Activated CD4-positive, alpha-beta T cell treated with anti-CD3 and anti-CD28 coated beads, Interleukin-2, amount 10 ng/mL, durations not matched to agents 7 days and 5 days (primary cell): ENCODE measurements at regions not wholly inside any gene's neighbourhood (a gene's known extent, or its start where the extent isn't known, plus 50 kb on each side); places are given as distances from the start of the nearest gene placed in this dataset.

Experiments
- CTCF ChIA-PET: fragments of 350-600 bp; sonication (Branson Sonifier 250); formaldehyde crosslinking; loops from one replicate; lab custom pipeline; 2021; ENCODE audit warnings: antibody characterized with exemption; lab: Charles Lee
- POLR2A ChIA-PET: fragments of 350-600 bp; sonication (Branson Sonifier 250); formaldehyde crosslinking; loops from one replicate; lab custom pipeline; 2021; ENCODE audit warnings: antibody characterized with exemption; lab: Charles Lee
- DNase-seq: peaks from one replicate; pipeline ENCODE4 v3.0.0-alpha.2; 2020
- H3K27ac Mint-ChIP-seq: one replicate; pipeline ENCODE4 v1.8.0; 2021; ENCODE audit warnings: mild to moderate bottlenecking, moderate library complexity, mixed read lengths
- H3K27me3 Mint-ChIP-seq: one replicate; pipeline ENCODE4 v1.8.0; 2021; ENCODE audit warnings: mixed read lengths
- H3K36me3 Mint-ChIP-seq: one replicate; pipeline ENCODE4 v1.8.0; 2021; ENCODE audit warnings: low read depth, mixed read lengths
- H3K4me1 Mint-ChIP-seq: one replicate; pipeline ENCODE4 v1.8.0; 2021; ENCODE audit warnings: mixed read lengths
- H3K4me3 Mint-ChIP-seq: one replicate; pipeline ENCODE4 v1.8.0; 2021; ENCODE audit warnings: mild to moderate bottlenecking, moderate library complexity, mixed read lengths
- H3K9me3 Mint-ChIP-seq: one replicate; pipeline ENCODE4 v1.8.0; 2021; ENCODE audit warnings: mixed read lengths

GRCh38 chr4:126558596-126558995 lies 1074.2 kb upstream of the INTU start:
- Mint-ChIP-seq H3K4me3 (no peak overlapping the region), H3K36me3 (no peaks in the 10 kb centered on the region), H3K4me1 (no peaks in the 10 kb centered on the region), H3K9me3 (peaks cover 8% of the 10 kb centered on the region), H3K27ac (no peak overlapping the region), H3K27me3 (no peaks in the 10 kb centered on the region)
- ChIA-PET CTCF (no interaction called here), POLR2A (no interaction called here)
- no peak for DNase-seq

GRCh38 chr4:126559961-126560360 lies 1072.8 kb upstream of the INTU start:
- Mint-ChIP-seq H3K27ac (no peak overlapping the region), H3K36me3 (no peaks in the 10 kb centered on the region), H3K4me1 (no peaks in the 10 kb centered on the region), H3K9me3 (peaks cover 3% of the 10 kb centered on the region), H3K4me3 (no peak overlapping the region), H3K27me3 (no peaks in the 10 kb centered on the region)
- CTCF ChIA-PET, result no interaction called here
- POLR2A ChIA-PET, result no interaction called here
- DNase-seq, result no peak

DNA sequence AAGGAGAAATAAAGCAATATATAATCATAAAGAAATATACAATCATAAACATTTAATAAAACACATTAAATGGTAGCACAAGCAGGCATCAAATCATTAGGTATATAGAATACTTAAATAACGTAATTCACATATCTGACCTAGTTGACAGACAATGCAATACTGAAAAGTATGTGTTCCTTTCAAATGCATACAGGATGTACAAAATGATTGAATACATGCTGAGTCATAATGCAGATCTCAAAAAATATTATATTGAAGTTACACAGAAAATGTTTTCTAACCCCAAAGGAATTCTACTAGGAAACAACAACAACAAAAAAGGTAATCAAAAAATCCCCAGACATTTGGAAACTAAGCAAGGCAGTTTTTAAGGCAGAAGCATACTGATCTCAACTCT lies 1072.0 kb upstream of the INTU start:
- POLR2A ChIA-PET, result no interaction called here
- Mint-ChIP-seq H3K4me1 (no peaks in the 10 kb centered on the region), H3K27me3 (no peaks in the 10 kb centered on the region), H3K9me3 (peaks cover 3% of the 10 kb centered on the region), H3K27ac (no peak overlapping the region), H3K4me3 (no peak overlapping the region), H3K36me3 (no peaks in the 10 kb centered on the region)
- no peak for DNase-seq
- CTCF ChIA-PET, result no interaction called here

GRCh38 chr4:126563389-126563788 lies 1069.4 kb upstream of the INTU start:
- no peak overlapping the region for H3K27ac Mint-ChIP-seq
- peaks cover 3% of the 10 kb centered on the region for H3K9me3 Mint-ChIP-seq
- CTCF ChIA-PET, result no interaction called here
- H3K4me1 Mint-ChIP-seq, result no peaks in the 10 kb centered on the region
- no peaks in the 10 kb centered on the region for H3K27me3 Mint-ChIP-seq
- no peaks in the 10 kb centered on the region for H3K36me3 Mint-ChIP-seq
- no peak for DNase-seq
- H3K4me3 Mint-ChIP-seq, result no peak overlapping the region
- POLR2A ChIA-PET, result no interaction called here

- H3K4me1 Mint-ChIP-seq, result no peaks in the 10 kb centered on the region
- no peak overlapping the region for H3K27ac Mint-ChIP-seq
- H3K9me3 Mint-ChIP-seq, result peaks cover 3% of the 10 kb centered on the region
- no peaks in the 10 kb centered on the region for H3K27me3 Mint-ChIP-seq
- ChIA-PET CTCF (no interaction called here), POLR2A (no interaction called here)
- H3K4me3 Mint-ChIP-seq, result no peak overlapping the region
- no peak for DNase-seq
- H3K36me3 Mint-ChIP-seq, result no peaks in the 10 kb centered on the region
Observed at GRCh38 chr4:126564283-126564854, 1068.4 kb upstream of the INTU start.

GRCh38 chr4:126568652-126569570 lies 1063.8 kb upstream of the INTU start:
- ChIA-PET CTCF (no interaction called here), POLR2A (no interaction called here)
- Mint-ChIP-seq H3K9me3 (no peaks in the 10 kb centered on the region), H3K4me1 (no peaks in the 10 kb centered on the region), H3K27me3 (no peaks in the 10 kb centered on the region), H3K27ac (no peak overlapping the region), H3K4me3 (no peak overlapping the region), H3K36me3 (no peaks in the 10 kb centered on the region)
- no peak for DNase-seq

- H3K4me1 Mint-ChIP-seq, result no peaks in the 10 kb centered on the region
Observed at GRCh38 chr4:126572264-126572663, 1060.5 kb upstream of the INTU start.

DNA sequence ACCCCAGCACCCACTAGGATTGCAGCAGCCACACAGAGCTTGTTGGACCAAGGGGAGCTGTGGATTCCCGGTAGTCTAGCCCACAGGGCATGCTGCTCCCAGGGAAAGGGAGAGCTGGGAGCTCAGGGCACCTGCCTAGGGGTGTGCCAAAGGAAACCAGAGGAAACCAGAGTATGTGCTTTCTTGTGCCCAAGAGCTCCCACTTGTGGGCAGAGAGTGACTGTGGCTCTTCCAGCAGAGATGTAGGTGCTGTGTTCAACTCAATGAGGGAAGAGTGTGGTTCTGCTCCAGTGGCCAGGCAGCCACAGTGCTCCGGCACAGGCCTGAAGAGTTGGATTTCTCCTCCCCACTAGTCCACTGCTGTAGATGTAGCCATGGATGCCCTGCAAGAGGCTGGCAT lies 1050.0 kb upstream of the INTU start:
- H3K4me1 Mint-ChIP-seq, result no peaks in the 10 kb centered on the region
- H3K9me3 Mint-ChIP-seq, result peaks cover 7% of the 10 kb centered on the region
- H3K27me3 Mint-ChIP-seq, result no peaks in the 10 kb centered on the region
- POLR2A ChIA-PET, result no interaction called here
- DNase-seq, result no peak
- H3K27ac Mint-ChIP-seq, result no peak overlapping the region
- CTCF ChIA-PET, result no interaction called here
- no peak overlapping the region for H3K4me3 Mint-ChIP-seq
- H3K36me3 Mint-ChIP-seq, result no peaks in the 10 kb centered on the region

More at GRCh38 chr4:126572264-126572663, 1060.5 kb upstream of the INTU start:
- H3K36me3 Mint-ChIP-seq, result no peaks in the 10 kb centered on the region
- ChIA-PET POLR2A (no interaction called here), CTCF (no interaction called here)
- no peak overlapping the region for H3K4me3 Mint-ChIP-seq
- H3K27me3 Mint-ChIP-seq, result no peaks in the 10 kb centered on the region
- H3K27ac Mint-ChIP-seq, result no peak overlapping the region
- no peaks in the 10 kb centered on the region for H3K9me3 Mint-ChIP-seq
- DNase-seq, result no peak

GRCh38 chr4:126583509-126583908 lies 1049.2 kb upstream of the INTU start:
- no peak for DNase-seq
- Mint-ChIP-seq H3K36me3 (no peaks in the 10 kb centered on the region), H3K4me3 (no peak overlapping the region), H3K27me3 (no peaks in the 10 kb centered on the region), H3K4me1 (no peaks in the 10 kb centered on the region), H3K9me3 (peaks cover 7% of the 10 kb centered on the region), H3K27ac (no peak overlapping the region)
- POLR2A ChIA-PET, result no interaction called here
- CTCF ChIA-PET, result no interaction called here

GRCh38 chr4:126591583-126591982 lies 1041.2 kb upstream of the INTU start:
- ChIA-PET CTCF (no interaction called here), POLR2A (no interaction called here)
- Mint-ChIP-seq H3K9me3 (peaks cover 4% of the 10 kb centered on the region), H3K4me1 (no peaks in the 10 kb centered on the region), H3K4me3 (no peak overlapping the region), H3K27ac (no peak overlapping the region), H3K36me3 (no peaks in the 10 kb centered on the region), H3K27me3 (no peaks in the 10 kb centered on the region)
- DNase-seq, result no peak

DNA sequence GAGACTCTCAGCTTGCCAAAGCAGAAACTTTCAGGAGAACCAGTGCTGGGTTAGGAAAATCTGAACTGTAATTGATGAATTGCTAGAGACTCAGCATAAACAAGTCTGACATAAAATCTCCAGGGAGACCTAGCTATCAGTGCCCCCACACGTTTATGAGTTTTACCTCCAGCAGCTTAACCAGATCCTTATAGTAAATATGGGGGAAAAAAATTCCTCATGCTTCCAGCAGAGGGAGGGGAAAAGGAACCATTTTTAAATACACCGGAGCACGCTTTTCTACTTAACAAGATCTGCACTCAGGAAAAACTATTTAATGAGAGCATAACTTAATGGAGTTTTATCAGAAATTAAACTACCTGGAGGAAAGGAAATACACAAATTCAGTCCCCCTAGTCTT lies 1040.7 kb upstream of the INTU start:
- ChIA-PET POLR2A (no interaction called here), CTCF (no interaction called here)
- no peak for DNase-seq
- Mint-ChIP-seq H3K4me1 (no peaks in the 10 kb centered on the region), H3K27ac (no peak overlapping the region), H3K9me3 (peaks cover 2% of the 10 kb centered on the region), H3K36me3 (no peaks in the 10 kb centered on the region), H3K27me3 (no peaks in the 10 kb centered on the region), H3K4me3 (no peak overlapping the region)

DNA sequence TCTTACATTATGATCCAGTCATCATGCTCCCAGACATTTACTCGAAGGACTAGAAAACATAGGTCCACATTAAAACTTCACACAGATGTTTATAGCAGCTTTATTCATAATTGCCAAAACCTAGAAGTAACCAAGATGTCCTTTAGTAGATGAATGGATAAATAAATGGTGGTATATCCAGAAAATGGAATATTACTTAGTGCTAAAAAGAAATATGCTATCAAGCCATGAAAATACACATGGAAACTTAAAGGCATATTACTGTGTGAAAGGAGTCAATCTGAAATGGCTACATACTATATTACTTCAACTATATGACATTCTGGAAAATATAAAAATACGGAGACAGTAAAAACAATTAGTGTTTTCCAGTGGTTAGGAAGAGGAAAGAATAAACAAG lies 1039.1 kb upstream of the INTU start:
- Mint-ChIP-seq H3K27ac (no peak overlapping the region), H3K36me3 (no peaks in the 10 kb centered on the region), H3K27me3 (no peaks in the 10 kb centered on the region), H3K9me3 (peaks cover 2% of the 10 kb centered on the region), H3K4me3 (no peak overlapping the region), H3K4me1 (no peaks in the 10 kb centered on the region)
- ChIA-PET POLR2A (no interaction called here), CTCF (no interaction called here)
- no peak for DNase-seq

DNA sequence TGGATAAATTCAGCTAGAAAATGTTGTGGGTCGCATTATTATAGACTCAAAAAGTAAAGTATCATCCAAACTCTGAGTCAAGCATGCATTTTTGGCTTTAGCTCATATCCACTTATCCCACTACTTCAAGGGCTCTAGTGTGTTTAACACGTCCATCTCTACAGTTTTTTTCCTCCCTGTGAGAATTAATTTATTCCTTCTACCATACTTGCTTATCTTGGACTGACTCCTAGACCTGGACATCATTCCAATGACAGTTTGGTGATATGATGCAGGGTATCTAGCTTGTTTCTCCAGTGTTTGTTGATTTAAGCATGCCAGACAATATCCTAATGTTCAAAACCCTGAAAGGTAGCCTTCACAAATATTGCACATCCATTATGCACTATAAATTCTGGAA lies 1037.1 kb upstream of the INTU start:
- Mint-ChIP-seq H3K27ac (no peak overlapping the region), H3K27me3 (no peaks in the 10 kb centered on the region), H3K9me3 (no peaks in the 10 kb centered on the region), H3K4me1 (no peaks in the 10 kb centered on the region), H3K36me3 (no peaks in the 10 kb centered on the region), H3K4me3 (no peak overlapping the region)
- DNase-seq, result no peak
- POLR2A ChIA-PET, result no interaction called here
- CTCF ChIA-PET, result no interaction called here

DNA sequence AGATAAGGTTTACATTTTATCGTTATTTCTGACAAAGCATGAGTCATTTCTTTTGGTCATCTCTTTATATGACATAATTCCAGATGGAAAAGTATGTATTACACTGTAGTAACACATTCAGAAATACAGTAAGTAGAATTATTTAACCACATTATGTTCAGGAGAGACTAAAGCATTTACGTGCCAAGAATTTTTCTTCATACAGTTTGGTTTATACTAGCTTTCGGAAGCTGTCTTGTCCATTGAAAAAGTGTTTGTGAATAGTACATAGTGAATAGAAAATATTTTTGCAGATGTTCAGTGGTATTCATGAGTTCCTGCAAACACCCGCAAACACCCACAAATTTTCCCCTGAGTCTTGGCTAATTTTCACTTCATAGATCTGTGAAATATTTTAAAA lies 1033.0 kb upstream of the INTU start:
- no peak for DNase-seq
- Mint-ChIP-seq H3K4me3 (no peak overlapping the region), H3K36me3 (no peaks in the 10 kb centered on the region), H3K4me1 (no peaks in the 10 kb centered on the region), H3K27ac (no peak overlapping the region), H3K27me3 (no peaks in the 10 kb centered on the region), H3K9me3 (no peaks in the 10 kb centered on the region)
- POLR2A ChIA-PET, result no interaction called here
- CTCF ChIA-PET, result no interaction called here
